HT-29 (cell line): ENCODE measurements at regions not wholly inside any gene's neighbourhood (a gene's known extent, or its start where the extent isn't known, plus 50 kb on each side); places are given as distances from the start of the nearest gene placed in this dataset.
A peak's percentile ranks its signal among the peaks of the same experiment; 100 is the strongest.

Experiments used
- DNase-seq: peaks from one replicate; pipeline ENCODE4 v3.0.0-alpha.2; 2015; ENCODE audit warnings: low spot score

DNA sequence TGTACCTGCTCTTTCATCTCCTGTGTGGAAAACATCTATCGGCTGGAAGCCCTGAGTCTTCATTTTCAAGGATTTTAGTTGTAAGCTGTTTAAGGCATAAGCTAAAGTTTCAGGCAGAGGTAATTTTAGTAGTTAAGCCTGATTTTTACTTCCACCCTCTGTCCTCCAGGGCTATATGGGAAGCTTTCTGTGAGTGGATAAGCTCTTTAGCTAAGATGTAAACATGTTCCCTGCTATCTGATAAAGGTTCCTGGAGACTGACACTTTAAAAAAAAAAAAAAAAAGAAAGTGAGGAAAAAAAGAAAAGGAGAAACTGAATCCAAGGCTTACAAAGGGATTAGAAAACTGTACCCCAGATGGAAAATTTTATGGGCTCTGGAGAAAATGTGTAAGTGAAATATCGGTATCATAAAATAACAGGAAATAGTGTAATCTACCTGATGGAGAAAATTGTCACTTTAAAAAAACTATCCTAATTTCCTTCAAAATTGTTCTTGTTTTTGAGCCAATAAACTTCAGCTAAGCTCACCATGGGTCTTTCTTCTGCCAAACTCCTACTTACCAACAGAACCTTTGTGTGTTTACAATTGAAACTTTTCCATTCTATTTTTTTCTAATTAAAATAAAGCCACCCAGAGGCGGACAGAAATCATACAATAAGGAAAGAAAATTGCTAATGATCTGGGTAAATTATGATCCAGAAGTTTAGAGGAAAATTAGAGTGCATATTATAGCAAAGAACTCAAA, 180.5 kb downstream of the TGFB2 start:
- DNase-seq = no peak

DNA sequence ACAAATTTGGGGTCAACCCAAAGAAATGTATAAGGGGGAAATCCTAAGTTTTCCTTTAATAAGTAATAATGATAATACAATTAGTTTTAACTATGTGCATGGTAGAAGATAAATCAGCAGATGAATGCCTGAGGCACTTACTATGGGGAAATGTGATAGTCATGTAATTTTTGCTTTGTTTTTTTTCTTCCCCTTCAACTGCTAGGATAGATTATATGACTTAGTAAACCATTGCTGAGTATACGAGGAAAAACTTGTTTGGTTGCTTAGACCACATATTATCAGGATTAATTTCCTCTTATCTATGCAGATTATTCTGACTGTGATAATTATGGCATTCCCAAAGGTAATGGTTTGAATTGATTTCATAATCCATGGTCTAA, 181.1 kb downstream of the TGFB2 start:
- no peak for DNase-seq

DNA sequence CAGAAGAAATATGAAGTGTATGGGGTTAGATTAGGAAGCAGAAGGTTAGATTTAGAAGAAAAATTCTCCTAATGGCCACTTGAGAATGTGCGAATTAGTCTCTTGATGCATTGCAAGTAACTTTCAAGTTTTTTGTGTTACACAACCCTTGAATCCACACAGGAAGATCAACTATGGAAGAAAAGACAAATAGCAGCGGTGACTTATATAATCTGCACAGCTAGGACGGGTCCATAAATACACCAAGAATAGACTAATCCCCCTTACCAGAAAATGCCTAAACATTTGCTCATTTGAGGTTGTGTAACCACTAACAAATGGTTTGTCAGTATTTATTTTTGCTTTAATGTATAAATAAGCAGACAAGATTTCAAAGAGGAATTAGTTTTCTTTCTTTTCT, 182.6 kb downstream of the TGFB2 start:
- no peak for DNase-seq

DNA sequence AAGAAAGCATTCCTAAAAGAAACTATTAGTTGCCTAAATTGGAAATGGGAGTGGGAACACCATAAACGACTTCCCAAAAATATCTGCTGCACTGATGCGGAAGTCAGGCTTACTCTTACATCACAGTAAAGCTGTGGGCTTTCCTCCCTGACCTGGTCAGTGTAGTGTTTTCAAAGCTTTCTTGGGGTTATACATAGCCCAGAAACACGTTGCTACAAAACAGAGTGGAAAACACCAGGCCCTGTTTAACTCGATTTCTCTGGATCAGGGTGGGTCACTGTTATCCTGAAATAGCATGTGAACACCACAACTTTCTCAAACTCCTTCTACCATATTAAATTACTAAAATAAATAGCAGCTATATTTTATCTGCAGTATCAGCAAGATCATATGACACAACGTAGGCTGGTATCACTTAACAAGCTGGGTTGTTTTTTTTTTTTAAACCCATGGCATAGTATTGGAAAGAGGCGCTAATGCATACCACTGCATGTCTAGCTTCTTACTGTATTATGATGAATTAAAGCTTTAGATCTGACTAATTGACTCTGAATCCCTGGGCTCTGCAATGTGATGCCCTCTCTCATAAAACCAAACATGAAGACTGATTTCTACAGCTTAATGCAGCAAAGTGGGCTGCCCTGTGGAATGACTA, 184.6 kb downstream of the TGFB2 start:
- DNase-seq = no peak

DNA sequence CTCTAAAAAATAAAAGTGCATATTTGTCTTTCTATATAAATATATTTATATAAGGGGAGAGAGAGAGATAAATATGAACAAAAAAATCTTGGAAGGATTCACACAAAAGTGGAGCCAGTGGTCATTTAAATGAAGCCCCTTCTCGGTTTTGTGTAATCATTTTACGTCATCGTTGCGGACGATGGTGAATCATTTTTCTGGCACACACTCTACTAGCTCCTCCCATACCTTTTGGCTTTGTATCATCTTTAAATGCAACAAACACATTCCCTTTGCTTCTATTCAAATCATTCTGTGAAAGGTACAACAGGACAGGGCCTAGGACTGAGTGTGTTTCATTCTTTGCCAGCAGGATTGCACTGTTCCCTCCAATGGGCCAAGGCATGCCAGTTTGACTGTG, 186.8 kb downstream of the TGFB2 start:
- DNase-seq = no peak

DNA sequence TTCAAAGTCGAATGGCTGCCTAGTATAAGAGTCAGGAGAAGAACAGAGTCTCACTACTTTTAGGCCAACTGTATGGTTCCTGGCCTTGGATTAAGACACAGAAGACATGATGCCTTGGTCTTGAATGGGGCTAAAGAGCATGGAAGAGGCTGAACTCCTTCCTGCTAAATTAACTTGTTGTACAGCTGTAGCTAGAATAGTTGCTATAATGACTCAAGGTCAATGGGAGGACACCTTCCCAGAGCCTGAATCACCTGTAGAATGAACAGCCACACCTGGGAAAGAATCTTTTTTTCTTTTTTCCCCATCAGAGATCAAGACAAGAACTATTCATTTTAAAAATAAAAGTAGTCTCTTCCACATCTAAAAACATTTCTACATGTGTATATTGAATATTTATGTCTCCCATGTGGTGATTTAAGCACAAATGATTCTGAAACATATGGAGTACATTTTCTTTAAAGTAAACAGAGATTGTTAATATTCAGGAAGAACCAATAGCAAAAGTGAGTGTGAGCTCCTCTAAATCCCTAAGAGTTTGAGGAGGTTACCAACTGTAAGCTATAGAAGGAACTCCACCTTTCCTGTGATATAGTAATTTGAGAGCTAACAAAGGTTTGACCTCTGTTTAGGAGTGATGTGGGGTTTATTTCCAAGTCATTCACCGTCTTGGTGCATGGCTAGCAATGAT, 191.3 kb downstream of the TGFB2 start:
- no peak for DNase-seq

DNA sequence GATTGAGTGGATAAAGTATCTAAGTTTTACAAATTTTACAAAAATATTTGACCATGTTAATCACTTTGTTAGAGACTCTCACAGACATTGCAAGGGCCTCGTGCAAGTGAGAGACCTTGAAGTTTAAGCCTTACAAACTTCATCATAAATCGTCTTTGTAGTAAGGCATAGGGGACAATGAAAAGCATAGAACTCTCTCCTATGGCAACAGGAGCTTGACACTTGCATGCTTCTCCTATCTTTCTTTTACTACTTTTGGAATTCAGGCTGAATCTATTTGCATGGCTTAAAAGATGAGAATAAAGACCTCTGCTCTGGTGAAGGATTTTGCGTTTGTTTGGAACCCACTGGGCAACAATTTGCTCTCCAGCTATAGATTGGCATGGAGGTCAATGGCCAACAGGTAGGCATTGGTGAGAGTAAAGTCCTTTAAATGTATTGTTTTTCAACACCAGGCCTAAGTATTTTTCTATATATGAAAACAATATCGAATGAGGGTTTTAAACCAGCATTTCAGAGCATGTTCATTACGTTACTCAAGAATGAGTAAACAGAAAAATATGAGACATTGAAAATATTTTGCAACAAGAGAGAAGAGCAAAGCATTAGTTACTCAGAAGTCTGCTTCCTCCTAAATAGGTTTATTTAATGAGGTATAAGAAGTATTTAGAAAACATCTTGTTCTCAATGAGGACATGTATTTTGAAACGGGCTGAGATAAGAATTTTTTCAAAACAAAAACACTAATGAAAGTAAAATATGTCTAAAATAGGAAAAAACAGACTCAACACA, 192.2 kb downstream of the TGFB2 start:
- DNase-seq = no peak

DNA sequence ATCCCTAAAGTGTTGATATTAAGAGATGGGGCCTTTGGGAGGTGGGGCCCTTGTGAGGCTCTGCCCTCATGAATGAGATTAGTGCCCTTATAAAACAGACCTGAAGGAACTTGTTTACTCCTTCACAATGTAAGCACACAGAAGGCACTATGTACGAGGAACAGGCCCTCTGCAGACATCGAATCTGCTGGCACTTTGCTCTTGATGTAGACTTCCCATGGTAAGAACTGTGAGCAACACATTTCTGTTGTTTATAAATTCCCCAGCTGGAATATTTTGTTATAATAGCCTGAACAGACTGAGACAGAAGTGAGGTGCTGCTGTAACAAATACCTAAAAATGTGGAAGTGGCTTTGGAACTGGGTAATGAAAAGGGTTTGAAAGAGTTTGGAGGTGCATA, 193.2 kb downstream of the TGFB2 start:
- DNase-seq = no peak

DNA sequence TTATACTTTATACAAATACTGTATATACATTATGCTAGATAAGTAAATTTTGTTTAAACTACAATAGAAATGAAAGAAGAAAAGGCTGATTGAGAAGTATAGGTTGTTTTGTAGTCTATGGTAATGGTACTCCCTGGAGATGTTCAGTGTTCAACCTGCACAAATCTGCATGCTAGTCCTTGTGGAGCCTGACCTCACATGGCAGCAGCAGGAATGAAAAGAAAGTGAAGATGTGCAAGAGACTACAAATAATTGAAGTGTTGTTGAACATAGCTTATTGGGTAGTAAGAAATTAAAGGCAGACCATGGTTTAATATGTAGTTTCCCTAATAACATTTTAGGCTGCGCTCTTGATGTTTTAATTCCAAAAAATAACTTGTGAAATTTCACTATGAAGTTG, 201.2 kb downstream of the TGFB2 start:
- DNase-seq = no peak

DNA sequence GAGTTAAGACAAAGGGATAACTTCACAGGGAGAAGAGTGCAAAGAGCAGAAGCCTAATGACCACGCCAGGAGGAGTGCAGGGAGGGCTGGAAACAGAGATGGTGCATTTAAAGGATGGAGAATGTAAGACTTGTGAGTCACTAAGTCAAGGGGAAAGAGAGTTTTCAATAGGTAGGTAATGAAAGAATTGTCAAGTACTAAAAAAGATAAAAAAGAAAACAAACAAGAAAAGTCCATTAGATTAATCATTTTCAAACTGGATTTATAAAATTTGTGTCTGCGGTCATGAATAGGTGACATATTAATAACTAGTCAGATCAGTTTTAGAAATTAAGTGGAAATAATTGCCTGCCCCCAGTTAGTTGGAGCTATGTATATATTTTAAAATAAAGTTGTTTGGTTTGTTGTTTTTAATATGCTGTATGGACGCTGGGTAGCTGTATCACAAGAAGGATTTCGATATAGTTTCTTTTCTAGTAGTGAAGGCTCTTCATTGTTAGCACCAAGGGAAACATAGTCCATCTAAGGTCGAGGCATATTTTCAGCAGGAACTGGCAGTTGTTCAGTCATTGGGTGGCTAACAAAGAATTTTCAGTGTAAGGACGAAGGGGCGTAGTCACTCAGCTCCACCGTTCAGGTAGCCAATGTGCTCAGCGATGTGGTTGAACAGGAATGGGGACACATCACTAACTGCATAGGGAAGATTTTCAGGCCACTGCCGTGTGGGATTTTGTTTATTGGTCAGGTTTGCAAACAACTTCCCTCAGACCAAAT, 203.0 kb downstream of the TGFB2 start:
- peak; percentile 90 for DNase-seq

DNA sequence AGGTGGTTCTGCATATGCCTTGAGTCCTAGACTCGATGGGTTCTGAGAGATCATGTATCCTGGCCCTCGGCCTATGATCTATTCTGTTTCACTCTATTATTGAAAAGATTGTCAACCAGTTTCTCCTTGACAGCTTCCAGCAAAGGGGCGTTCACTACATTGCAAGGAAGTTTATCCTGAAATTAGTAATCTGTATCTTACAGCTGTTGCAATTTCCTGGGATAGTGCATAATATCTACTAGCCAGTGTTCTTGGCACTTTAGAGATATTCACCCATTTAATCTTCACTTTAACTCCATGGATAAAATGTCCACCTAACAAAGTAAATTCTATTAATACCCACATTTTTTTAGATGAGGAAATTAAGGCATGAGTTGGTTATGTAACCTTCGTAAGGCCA, 203.6 kb downstream of the TGFB2 start:
- DNase-seq = no peak

DNA sequence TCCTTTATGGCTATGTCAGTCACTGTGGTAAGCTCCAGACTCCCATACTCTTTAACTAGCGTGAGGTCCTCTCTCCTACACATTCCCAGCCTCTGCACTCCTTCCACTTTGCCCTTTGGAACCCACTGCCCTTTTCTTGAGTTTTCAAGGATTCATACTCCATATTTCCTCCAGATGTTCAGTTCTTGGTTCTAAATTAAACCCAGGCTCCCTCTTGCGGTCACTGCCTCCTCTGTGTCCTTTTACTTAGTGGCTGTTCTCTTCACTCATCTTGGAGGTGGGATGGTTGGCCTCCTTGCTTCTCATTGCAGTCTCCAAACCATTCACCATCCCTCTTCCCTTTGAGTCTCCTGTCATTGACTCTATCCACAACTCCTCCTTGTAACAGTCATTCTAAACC, 208.1 kb downstream of the TGFB2 start:
- DNase-seq = no peak

DNA sequence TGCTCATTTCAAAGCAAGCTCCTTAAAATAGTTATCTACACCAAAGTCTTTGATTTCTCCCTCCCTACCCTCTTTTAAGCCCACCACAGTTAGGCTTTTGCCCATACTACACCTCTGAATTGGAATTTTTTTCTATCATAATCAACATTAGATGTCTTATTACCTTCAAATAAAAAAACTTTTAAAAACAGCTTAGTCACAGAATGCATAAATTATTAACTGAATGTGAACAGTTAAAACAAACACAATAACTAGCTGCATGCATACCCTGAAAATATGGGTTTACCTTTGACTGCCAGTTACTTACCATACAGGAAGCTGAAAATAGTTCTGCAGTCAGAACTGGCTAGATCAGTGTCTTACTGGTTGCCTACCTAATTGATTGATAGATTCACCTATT, 210.9 kb downstream of the TGFB2 start:
- peak; percentile 55 for DNase-seq

DNA sequence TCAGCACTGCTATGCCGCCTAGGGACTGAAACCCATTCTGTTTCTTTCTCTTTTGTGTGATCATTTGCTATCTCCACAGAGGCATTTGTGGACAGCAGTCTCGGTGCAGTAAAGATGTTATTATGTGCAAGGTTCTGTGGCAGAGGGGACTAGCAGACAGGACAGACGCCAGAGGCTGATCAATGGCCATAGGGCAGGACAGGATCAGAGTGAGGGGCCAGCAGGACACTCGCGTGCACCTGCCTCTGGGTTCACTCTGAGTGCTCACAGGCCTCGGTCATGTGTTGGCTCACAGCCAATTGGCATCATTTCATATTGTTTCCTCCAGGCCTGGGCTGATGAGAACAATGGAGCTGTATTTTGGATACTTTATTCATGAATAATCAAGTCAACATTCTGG, 212.6 kb downstream of the TGFB2 start:
- peak; percentile 82 for DNase-seq

DNA sequence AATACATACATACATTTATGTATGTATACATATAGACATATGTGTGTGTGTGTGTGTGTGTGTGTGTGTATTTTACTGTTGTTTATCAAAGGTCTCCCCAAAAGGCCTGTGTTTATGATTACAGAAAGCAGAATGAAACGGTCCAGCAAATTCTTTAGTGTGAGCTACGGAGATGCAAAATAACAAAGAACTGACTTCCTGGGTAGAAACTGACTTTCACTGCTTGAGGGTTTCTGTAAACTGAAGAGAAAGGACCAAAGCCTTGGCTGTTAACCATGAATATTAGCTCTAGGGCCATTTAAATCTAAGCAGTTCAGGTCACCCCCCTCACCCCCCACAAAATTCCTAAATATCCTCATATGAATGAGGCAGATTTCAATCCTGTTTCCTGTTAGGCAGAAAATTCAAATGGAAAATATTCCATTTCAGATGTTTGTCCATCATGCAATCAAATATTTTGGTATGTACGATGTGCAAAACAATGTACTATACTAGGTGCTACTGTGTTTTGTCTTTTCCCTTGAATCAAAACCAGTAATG, 213.2 kb downstream of the TGFB2 start:
- no peak for DNase-seq

DNA sequence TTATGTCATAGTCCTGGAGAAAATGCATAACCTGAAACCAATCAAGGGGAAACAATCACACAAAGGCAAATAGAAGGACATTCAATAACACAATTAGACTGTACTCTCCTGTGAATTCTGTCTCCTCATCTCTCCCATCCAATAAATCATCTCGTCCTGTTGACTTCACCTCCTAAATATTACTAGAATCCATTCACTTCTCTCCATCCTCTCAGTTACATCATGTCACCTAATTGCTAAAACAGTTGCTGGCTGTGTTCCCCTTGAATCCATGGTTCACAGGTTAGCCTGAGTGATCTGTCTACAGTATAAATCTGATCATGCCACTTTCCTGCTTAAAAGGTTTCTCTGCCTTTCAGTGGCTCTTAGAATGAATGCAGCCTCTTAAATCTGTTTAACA, 220.2 kb downstream of the TGFB2 start:
- DNase-seq = no peak

DNA sequence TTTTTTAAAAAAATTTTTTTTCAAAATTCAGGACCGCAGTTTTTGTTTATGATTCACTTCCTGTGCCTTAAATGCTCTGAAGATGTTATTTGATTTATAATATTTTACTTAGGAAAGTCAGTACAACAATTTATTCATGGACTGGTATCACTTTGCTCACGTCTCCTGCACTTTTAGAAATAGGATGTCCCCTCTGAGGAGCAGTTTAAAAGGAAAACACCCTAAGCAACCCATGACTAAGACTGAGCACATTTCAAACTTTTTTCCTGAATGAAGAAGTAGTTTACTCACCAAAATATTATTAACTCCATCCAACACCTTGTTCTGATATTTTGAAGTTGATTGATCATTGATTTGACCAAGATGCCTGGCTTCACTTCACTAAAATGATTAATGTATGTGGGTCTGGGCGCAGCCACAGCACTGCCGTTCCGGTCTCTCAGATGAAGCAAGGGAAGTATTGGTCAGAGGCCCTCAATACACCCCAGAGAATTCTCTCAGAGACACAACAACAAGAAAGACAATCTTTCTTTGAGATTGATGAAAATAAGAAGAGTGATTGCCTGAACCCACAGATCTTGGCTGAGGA, 223.9 kb downstream of the TGFB2 start:
- no peak for DNase-seq

DNA sequence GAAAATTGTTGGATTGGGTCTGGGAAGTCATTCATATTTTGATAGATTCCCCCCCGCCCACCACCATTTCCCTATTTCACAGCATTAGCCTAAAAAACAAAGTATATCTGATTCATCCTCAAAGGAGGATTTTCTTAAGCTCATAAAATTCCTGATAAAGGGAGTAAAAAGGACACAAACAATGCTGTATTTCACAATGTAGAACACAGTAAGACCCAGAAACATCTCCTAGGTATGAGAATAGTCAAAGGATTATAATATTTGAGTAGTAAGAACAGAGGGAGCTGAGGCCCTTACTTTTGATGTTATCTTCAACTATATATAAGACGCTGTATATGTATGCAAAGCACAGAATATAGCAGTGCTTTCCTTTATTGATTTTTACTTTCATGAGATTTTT, 225.3 kb downstream of the TGFB2 start:
- no peak for DNase-seq

DNA sequence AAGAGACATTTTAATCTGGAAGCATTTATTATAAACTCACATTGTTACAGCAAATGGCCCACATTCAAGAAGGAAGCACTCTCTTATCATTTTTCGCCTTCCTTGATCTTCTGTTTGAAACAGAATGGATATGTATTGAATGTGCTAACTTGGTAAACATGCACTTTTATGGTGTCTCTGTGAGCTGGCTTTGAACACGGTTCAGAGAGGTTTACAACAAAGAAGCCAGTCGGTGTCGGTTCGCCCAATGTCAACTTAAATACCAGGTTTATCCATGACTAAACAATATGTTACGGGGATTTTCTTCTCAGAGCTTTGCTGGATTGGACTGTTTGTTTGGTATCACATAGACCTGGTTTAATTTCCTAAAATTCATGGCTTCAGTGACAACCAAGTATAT, 226.4 kb downstream of the TGFB2 start:
- DNase-seq = no peak

DNA sequence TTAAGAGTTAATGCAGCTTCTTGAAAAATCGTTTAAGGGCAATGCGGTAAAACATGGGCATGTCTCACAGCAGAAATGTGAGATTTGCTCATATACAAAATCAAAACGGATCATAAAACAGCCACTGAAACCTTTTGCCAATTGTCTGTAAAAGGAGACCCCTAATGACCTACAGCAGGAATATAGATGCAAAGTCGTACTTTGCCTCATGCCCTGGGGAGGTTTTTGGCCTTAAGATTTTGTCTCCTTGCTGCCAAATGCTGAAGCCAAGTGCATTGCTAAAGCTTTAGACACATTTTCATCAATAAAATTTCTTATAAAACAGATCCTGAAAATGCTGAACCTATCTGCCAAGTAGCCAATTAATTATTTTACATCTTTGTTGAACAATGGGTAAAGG, 226.9 kb downstream of the TGFB2 start:
- no peak for DNase-seq

DNA sequence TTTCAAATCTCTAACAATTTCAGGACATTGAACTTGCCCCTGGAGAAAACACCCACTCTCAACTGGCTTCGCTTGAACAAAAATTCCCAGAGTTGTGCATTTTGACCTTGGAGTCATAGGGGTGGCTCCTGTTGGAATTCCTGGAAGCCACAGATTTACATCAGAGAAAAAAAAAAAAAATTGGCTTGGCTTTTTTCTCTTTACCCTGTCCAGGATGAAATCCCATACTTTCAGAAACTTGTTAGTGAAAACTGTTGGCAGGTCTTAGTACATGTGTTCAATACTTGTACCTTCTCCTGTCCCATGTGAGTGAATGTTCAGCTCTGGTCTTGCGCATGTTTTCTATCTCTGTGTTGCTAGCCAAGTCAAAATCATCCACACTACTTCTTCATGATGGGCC, 228.8 kb downstream of the TGFB2 start:
- no peak for DNase-seq
